H9 (cell line): ENCODE measurements at regions not wholly inside any gene's neighbourhood (a gene's known extent, or its start where the extent isn't known, plus 50 kb on each side); places are given as distances from the start of the nearest gene placed in this dataset.

ENCODE experiments used
- DNase-seq: peaks from one replicate; pipeline ENCODE4 v3.0.0-alpha.2; 2017
- H2AFZ ChIP-seq: one replicate; pipeline ENCODE4 v1.6.1; 2013; ENCODE audit warnings: mild to moderate bottlenecking, low read length, control low read depth, moderate library complexity
- H2AK5ac ChIP-seq: 2 replicates; pipeline ENCODE4 v1.6.1; 2013; ENCODE audit warnings: low read length, control low read depth, mixed read lengths; ENCODE audit not compliant: insufficient read length
- H2BK120ac ChIP-seq: one replicate; pipeline ENCODE4 v1.6.1; 2013; ENCODE audit warnings: low read depth, mild to moderate bottlenecking, low read length, control low read depth, inconsistent platforms; ENCODE audit not compliant: poor library complexity, severe bottlenecking
- H2BK12ac ChIP-seq: 2 replicates; pipeline ENCODE4 v1.6.1; 2013; ENCODE audit warnings: low read length, control low read depth, mixed read lengths, low read depth; ENCODE audit not compliant: insufficient read length
- H2BK15ac ChIP-seq: 2 replicates; pipeline ENCODE4 v1.6.1; 2013; ENCODE audit warnings: low read depth, low read length, control low read depth
- H2BK20ac ChIP-seq: one replicate; pipeline ENCODE4 v1.6.1; 2013; ENCODE audit warnings: low read depth, mild to moderate bottlenecking, low read length, control low read depth, inconsistent platforms; ENCODE audit not compliant: poor library complexity, severe bottlenecking
- H2BK5ac ChIP-seq: 2 replicates; pipeline ENCODE4 v1.6.1; 2013; ENCODE audit warnings: low read length, control low read depth, mixed read lengths; ENCODE audit not compliant: insufficient read length
- H3K14ac ChIP-seq: 2 replicates; pipeline ENCODE4 v1.6.1; 2013; ENCODE audit warnings: low read length, control low read depth; ENCODE audit not compliant: insufficient read depth
- H3K18ac ChIP-seq: 2 replicates; pipeline ENCODE4 v1.6.1; 2013; ENCODE audit warnings: low read depth, mild to moderate bottlenecking, mixed read lengths, low read length, control low read depth; ENCODE audit not compliant: insufficient read length
- H3K23ac ChIP-seq: 2 replicates; pipeline ENCODE4 v1.6.1; 2013; ENCODE audit warnings: low read length, control low read depth, mixed read lengths, low read depth; ENCODE audit not compliant: insufficient read length
- H3K23me2 ChIP-seq: 2 replicates; pipeline ENCODE4 v1.6.1; 2013; ENCODE audit warnings: low read depth, mild to moderate bottlenecking, mixed read lengths, low read length, control low read depth; ENCODE audit not compliant: insufficient read length, poor library complexity, severe bottlenecking
- H3K27ac ChIP-seq: 2 replicates; pipeline ENCODE4 v1.5.1; 2013; ENCODE audit warnings: low read length, control low read depth, mixed read lengths, low read depth; ENCODE audit not compliant: insufficient read length
- H3K27me3 ChIP-seq: 2 replicates; pipeline ENCODE4 v1.6.1; 2013; ENCODE audit warnings: low read length, control low read depth, inconsistent platforms; ENCODE audit not compliant: insufficient read depth
- H3K4ac ChIP-seq: 2 replicates; pipeline ENCODE4 v1.6.1; 2013; ENCODE audit warnings: low read depth, mild to moderate bottlenecking, control low read depth, inconsistent platforms, low read length, moderate library complexity
- H3K4me1 ChIP-seq: 2 replicates; pipeline ENCODE4 v1.6.1; 2013; ENCODE audit warnings: low read length, control low read depth, inconsistent platforms; ENCODE audit not compliant: insufficient read depth
- H3K4me2 ChIP-seq: 2 replicates; pipeline ENCODE4 v1.6.1; 2013; ENCODE audit warnings: low read length, control low read depth, mixed read lengths; ENCODE audit not compliant: insufficient read length, insufficient read depth
- H3K56ac ChIP-seq: 2 replicates; pipeline ENCODE4 v1.6.1; 2013; ENCODE audit warnings: low read depth, mild to moderate bottlenecking, mixed read lengths, low read length, control low read depth; ENCODE audit not compliant: insufficient read length
- H3K79me1 ChIP-seq: 2 replicates; pipeline ENCODE4 v1.6.1; 2013; ENCODE audit warnings: low read depth, mild to moderate bottlenecking, moderate library complexity, low read length, control low read depth, inconsistent platforms; ENCODE audit not compliant: insufficient read depth, poor library complexity, severe bottlenecking
- H3K79me2 ChIP-seq: 2 replicates; pipeline ENCODE4 v1.6.1; 2013; ENCODE audit warnings: low read length, control low read depth, inconsistent platforms; ENCODE audit not compliant: insufficient read depth
- H3K9ac ChIP-seq: 2 replicates; pipeline ENCODE4 v1.6.1; 2013; ENCODE audit warnings: low read length, control low read depth, mixed read lengths; ENCODE audit not compliant: insufficient read length; ENCODE audit errors: extremely low read depth
- H3K9me3 ChIP-seq: one replicate; pipeline ENCODE4 v1.6.1; 2013; ENCODE audit warnings: low read depth, low read length, inconsistent platforms; ENCODE audit not compliant: control insufficient read depth
- H3T11ph ChIP-seq: one replicate; pipeline ENCODE4 v1.6.1; 2013; ENCODE audit warnings: mild to moderate bottlenecking, low read length, control low read depth, inconsistent platforms
- H4K20me1 ChIP-seq: one replicate; pipeline ENCODE4 v1.6.1; 2013; ENCODE audit not compliant: control insufficient read depth, insufficient read length, insufficient read depth
- H4K5ac ChIP-seq: 2 replicates; pipeline ENCODE4 v1.6.1; 2013; ENCODE audit warnings: low read depth, mild to moderate bottlenecking, mixed read lengths, low read length, control low read depth; ENCODE audit not compliant: insufficient read length
- H4K8ac ChIP-seq: replicated peaks from 2 replicates; pipeline ENCODE4 v1.6.1; 2013; ENCODE audit warnings: low read length, control low read depth, mixed read lengths, low read depth; ENCODE audit not compliant: insufficient read length
- H4K91ac ChIP-seq: 2 replicates; pipeline ENCODE4 v1.6.1; 2013; ENCODE audit warnings: low read depth, mild to moderate bottlenecking, moderate library complexity, mixed read lengths, low read length, control low read depth; ENCODE audit not compliant: insufficient read length
- H3K27ac Mint-ChIP-seq, 3 experiments: 2 replicates in 2 of 3; 3 replicates in 1 of 3; pipeline ENCODE4 v1.8.0; 2020 to 2021; ENCODE audit warnings: mixed read lengths in 3 of 3, mild to moderate bottlenecking in 1 of 3, moderate library complexity in 1 of 3
- H3K27me3 Mint-ChIP-seq: 2 replicates; pipeline ENCODE4 v1.8.0; 2021; ENCODE audit warnings: low read depth, mild to moderate bottlenecking, moderate library complexity, mixed read lengths
- H3K36me3 Mint-ChIP-seq, 3 experiments: 2 replicates in 2 of 3; 3 replicates in 1 of 3; pipeline ENCODE4 v1.8.0; 2020 to 2021; ENCODE audit warnings: low read depth in 3 of 3, mixed read lengths in 3 of 3; ENCODE audit not compliant: insufficient read depth in 1 of 3
- H3K4me1 Mint-ChIP-seq, 2 experiments: 2 replicates each; pipeline ENCODE4 v1.8.0; 2020; ENCODE audit warnings: mixed read lengths in 2 of 2
- H3K4me3 Mint-ChIP-seq, 2 experiments: 2 replicates in 1 of 2; 3 replicates in 1 of 2; pipeline ENCODE4 v1.8.0; 2020 to 2021; ENCODE audit warnings: mild to moderate bottlenecking in 2 of 2, mixed read lengths in 2 of 2, moderate library complexity in 1 of 2
- H3K9me3 Mint-ChIP-seq, 2 experiments: 2 replicates in 1 of 2; 3 replicates in 1 of 2; pipeline ENCODE4 v1.8.0; 2020; ENCODE audit warnings: mild to moderate bottlenecking in 2 of 2, mixed read lengths in 2 of 2, moderate library complexity in 1 of 2
- CTCF ChIP-seq: fragments of 200-600 bp; sonication (generic); conservative IDR thresholded peaks from 3 replicates; pipeline ENCODE4 v1.8.0; 2021; ENCODE audit warnings: antibody characterized with exemption, mild to moderate bottlenecking
- WGBS: extraction: QIAGEN DNeasy Blood & Tissue Kit; methylation state at CpG from one replicate; pipeline ENCODE4 v1.1.7; 2013; ENCODE audit warnings: missing lambda C conversion rate, low lambda C conversion rate, mixed read lengths; ENCODE audit not compliant: insufficient read length; ENCODE audit errors: extremely low coverage; 5-methylcytosine and 5-hydroxymethylcytosine counted together

- Histone ChIP-seq H4K5ac (no peak overlapping the region), H3K79me1 (no peaks in the 10 kb centered on the region), H2BK15ac (no peak overlapping the region), H3K4me2 (no peak overlapping the region), H3K27me3 (no peaks in the 10 kb centered on the region), H3K56ac (no peak overlapping the region), H2BK20ac (no peak overlapping the region), H4K8ac (no peak overlapping the region), H2BK12ac (no peak overlapping the region), H3K9ac (no peak overlapping the region), H4K91ac (no peak overlapping the region), H3K4me1 (no peaks in the 10 kb centered on the region), H3K18ac (no peak overlapping the region), H3K14ac (no peak overlapping the region), H3K23me2 (no peaks in the 10 kb centered on the region), H2BK120ac (no peak overlapping the region), H3K79me2 (no peaks in the 10 kb centered on the region), H3K4ac (no peak overlapping the region), H4K20me1 (no peaks in the 10 kb centered on the region), H3T11ph (no peak overlapping the region), H3K23ac (no peak overlapping the region), H2BK5ac (no peak overlapping the region), H2AK5ac (no peak overlapping the region), H3K9me3 (no peaks in the 10 kb centered on the region), H3K27ac (no peak overlapping the region), H2AFZ (no peak overlapping the region)
- Mint-ChIP-seq H3K4me1 (no peaks in the 10 kb centered on the region), H3K9me3 (peaks cover 0 to 6% of the 10 kb centered on the region in 2 experiments; a peak in 3 of 5 replicates), H3K27ac (no peak overlapping the region), H3K27me3 (peaks cover 5% of the 10 kb centered on the region), H3K4me3 (no peak overlapping the region), H3K36me3 (0 out of 7 replicates have a peak, but pooled peaks cover 0 to 4% (median 0%) of the 10 kb centered on the region in 3 experiments)
- no peak for TF ChIP-seq CTCF
- no peak for DNase-seq
- no CpG with 5 or more reads among the region's 3 CpGs for WGBS
Measured at GRCh38 chr6:66687611-66688140, 980.6 kb upstream of the EYS start.
